GM21423 (cell line): ENCODE measurements at regions not wholly inside any gene's neighbourhood (a gene's known extent, or its start where the extent isn't known, plus 50 kb on each side); places are given as distances from the start of the nearest gene placed in this dataset.
"Not testable (repeated sequence)": the region's sequence is repeated elsewhere in the genome, so short reads cannot be mapped to it uniquely, and the experiment has no call there.

Experiments used
- ATAC-seq: cut with Tn5 transposase; IDR thresholded peaks from one replicate; pipeline ENCODE4 v1.9.1; 2021; ENCODE audit warnings: mild to moderate bottlenecking, moderate library complexity; ENCODE audit not compliant: unreplicated experiment

DNA sequence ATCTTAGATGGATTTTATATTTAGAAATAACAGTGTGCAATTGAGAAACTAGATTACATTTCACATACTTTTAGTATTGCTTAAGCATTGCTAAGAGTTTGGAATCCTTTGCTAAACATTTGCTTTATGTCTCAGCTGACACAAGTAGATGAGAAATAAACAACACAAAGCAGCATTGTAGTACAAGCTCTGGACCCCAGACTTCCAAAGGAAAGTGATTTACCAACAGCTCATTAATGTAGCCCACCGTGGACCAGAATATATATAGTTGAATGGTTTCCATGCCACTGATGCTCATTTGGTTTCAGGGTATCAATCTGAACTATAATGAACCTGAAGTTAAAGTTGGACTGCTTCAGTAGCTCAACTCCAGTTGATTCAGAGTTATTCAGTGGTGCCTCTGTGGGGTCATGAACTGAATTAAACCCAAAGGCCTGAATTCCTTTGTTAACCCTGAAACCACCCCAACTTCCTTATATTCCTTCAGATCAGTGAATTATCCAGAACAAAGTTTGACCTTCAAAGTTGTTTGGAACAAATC, 132.1 kb upstream of the NEIL3 start:
- no peak for ATAC-seq

DNA sequence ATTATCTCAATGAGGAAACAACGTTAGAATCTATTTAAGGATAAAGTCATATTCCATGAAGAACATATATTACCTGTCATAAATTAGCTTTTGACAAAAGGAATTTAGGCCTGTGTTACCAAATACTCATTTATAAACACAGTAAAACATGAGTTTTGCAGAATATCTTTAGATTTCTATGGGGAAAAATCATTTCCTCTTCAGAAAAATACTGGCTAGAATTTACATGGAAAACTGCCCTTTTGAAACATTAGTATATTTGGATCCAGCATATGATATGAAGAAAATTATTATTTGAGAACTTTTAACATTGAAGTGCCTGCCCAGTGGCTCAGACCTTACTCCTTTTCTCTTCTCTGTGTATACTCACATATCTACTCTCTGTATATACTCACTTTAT, 131.4 kb upstream of the NEIL3 start:
- no peak for ATAC-seq

DNA sequence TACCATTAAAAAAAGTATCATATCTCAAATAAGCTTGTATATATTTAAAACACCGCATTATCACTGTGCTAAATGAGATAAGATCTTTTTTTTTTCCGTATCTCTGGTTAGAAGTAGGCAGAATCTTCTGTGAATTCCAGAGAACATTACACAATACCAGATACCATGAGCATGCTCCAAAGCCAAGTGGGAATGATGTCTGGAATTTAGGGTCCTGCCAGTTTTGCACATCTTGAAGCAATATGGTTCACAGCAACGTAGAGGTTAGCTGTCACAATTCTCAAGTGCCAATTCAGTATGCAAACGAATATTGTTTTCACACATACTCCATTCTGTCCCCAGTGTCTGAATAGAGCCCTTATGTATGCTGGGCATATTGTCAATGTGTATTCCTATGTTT, 127.5 kb upstream of the NEIL3 start:
- no peak for ATAC-seq

DNA sequence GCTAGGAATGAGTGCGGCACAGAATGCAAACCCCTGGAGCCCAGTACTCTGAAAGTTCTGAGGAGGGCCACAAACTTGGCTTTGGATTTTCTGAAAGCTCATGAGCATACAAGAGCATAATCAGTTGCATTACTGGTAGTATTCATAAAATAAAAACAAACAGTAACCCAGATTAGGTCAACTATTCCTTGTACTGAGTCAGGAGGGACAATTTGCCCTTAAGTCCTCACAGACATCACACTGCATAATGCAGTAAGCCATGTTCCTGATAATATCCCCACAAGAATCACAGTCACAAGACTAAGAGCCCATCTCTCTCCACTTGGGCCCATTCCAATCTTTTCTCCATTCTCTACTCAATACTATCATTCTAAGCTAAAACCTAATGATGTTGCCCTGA, 126.9 kb upstream of the NEIL3 start:
- ATAC-seq, result no peak

DNA sequence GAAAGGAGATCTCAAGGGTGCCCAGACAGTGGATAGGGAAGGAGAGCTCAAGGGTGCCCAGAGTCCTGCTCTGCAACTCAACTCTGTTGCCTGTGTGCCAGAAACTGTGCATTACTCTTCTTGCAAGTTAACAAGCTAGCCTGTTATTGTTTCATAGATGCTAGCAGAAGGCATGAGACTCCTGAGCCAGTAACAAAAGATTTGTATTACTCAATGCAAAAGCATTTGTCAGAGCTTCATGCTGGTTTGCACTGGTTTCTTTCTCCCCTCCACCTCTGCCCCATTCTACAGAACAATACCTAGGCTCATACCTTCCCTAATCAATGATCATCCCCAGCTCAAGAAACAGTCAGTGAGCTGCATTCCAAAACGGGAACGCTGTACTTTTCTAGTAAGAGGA, 124.5 kb upstream of the NEIL3 start:
- no peak for ATAC-seq

DNA sequence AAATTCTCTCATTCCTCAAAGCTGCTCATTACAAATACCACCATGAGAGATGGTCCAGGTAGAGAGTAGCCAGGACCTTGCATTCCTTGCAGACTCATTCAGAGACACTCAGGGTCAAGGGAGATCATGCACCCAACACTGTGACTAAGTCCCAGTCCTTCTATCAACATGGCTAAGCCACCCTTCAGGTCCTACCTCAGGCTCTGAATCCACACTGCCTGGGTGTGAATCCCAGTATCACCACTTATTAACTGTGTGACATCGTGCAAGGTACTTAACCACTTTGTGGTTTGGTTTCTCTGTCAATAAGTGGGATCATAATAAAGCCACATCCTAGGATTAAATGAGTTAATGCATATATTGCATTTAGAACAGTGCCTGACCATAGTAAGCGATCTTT, 124.1 kb upstream of the NEIL3 start:
- ATAC-seq, result no peak

DNA sequence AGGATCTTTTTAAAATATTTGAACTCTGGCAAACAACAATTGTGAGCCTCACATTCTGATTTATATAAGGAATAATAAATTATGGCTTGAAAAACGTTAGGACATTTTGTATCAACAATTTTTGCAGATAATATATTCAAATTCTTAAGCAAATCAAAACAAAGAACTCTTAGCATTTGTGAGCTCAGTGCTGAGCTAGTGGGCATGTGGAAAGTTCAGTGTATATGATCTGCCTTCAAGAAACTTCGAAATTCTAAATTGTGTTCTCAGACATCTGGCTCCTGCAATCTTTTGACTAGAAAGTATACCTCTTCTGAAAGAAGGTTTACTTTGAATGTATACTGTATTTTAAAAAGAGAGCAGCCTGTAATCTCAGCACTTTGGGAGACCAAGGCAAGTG, 122.3 kb upstream of the NEIL3 start:
- ATAC-seq, result no peak

DNA sequence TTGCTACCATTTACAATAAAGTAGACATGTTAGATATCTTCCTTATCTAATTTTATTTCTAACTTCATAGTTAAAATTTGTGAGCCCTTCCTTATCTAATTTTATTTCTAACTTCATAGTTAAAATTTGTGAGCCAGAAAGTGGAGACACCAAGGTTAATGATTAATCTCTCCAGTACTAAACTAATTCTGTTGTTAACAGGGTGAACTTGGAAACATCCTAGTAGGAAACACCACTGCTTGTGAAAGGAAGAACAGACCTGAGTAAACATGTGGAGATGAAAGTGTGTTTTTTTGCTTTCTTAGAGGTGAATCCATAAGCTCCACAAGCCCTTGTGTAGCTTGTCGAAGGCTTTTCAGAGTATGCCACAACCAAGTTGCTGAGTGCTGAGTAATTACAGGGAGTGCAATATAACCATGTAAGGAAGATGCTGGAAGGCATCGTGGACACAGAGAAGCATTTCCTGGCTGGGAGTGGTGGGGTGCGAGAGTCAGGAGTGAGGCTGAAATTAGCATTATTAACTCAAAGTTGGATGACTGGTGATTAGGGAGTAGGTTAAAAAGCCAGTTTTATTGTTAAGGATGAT, 118.6 kb upstream of the NEIL3 start:
- ATAC-seq, result no peak

DNA sequence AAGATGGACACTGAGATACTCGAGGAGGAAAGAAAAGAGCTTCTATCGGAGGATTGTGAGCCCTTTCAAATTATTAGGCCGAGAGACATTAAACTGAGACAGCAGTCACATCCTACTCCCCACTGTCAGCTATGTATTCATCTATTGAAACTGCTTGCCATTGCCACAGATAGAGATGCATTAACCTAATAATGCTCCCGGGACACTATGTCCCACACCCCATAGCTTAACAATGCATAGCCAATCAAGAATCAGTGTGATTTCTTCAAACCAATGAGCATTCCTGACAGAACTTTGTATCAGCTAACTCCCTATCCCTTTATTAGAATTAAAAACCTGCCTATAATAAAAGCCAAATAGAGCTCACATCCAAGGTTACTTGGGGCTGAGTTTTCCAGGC, 118.1 kb upstream of the NEIL3 start:
- no peak for ATAC-seq

DNA sequence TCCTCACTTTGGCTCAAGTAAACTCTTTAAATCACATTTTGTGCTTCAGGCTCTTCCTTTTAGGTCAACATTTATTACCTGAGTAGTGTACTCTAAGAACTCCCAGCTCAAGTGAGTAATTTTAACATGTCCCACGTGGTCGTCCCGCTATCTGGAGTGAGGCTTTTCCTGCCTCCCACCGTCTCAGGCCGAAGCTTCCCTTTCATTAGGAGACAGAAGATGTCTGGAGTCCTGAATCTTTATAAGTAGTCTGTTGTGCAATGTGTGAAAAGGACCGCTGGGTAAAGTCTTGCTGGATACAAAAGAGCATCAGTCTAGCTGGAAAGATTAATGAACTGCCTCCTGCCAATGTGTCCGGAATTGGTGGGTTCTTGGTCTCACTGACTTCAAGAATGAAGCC, 117.7 kb upstream of the NEIL3 start:
- ATAC-seq, result no peak

DNA sequence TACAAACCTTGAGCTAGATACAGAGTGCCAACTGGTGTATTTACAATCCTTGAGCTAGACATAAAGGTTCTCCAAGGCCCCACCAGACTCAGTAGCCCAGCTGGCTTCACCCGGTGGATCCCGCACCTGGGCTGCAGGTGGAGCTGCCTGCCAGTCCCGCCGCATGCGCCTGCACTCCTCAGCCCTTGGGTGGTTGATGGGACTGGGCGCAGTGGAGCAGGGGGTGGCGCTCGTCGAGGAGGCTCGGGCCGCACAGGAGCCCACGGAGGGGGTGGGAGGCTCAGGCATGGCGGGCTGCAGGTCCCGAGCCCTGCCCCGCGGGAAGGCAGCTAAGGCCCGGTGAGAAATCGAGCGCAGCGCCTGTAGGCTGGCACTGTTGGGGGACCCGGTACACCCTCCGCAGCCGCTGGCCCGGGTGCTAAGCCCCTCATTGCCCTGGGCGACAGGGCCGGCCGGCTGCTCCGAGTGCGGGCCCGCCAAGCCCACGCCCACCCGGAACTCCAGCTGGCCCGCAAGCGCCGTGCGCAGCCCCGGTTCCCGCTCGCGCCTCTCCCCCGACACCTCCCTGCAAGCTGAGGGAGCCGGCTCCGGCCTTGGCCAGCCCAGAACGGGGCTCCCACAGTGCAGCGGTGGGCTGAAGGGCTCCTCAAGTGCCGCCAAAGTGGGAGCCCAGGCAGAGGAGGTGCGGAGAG, 116.5 kb upstream of the NEIL3 start:
- ATAC-seq, result not testable (repeated sequence)

DNA sequence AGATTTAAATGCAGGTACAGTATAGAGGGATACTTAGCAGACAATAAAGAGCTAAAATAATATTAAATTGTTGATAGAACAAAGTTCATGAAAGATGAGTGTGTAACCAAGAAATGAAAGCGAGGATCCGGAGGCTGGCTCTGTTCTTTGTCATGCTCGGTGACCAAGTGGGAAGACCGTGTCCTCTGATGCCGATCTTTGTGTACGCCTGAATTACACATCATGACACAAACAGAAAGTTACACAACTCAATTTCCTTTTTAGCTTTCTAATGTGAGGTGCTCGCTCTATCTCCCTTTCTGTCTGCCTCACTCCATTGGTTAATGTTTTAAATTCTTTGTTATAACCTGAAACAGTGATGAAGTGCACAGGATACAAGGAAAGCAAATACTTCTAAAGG, 114.8 kb upstream of the NEIL3 start:
- no peak for ATAC-seq

DNA sequence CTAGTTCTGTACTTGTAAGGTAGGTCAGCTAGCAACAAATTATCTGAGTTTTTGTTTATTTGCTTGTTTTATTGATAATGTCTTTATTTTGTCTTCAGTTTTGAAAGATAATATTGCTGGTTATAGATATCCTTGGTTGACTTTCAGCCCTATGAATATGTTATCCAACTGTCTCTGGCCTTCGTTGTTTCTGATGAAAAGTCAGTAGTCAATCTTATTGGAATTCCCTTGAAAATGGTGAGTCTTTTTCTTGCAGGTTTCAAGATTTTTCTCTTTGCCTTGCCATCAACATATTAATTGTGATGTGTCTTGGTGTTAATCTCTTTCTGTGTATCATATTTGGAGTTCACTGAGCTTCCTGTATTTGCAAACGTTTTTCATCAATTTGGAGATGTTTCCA, 113.1 kb upstream of the NEIL3 start:
- ATAC-seq, result no peak

DNA sequence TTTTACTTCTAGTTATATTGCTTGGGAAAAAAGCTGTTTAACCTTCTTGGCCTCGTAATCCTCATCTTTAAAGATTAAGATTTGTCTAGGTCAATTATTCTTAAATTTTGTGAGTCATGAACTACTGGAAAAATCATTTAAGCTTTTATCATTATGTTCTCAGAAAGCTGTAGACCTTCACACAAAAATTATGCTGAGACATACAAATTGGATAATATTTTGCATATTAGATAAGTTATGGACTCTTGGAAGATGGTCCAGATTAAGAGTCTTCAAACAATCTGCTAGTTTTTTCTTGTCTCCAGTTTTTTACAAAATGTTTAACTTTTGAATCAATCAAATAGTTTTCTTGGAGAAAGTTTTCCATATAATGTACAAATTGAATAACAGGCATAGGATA, 108.1 kb upstream of the NEIL3 start:
- no peak for ATAC-seq

DNA sequence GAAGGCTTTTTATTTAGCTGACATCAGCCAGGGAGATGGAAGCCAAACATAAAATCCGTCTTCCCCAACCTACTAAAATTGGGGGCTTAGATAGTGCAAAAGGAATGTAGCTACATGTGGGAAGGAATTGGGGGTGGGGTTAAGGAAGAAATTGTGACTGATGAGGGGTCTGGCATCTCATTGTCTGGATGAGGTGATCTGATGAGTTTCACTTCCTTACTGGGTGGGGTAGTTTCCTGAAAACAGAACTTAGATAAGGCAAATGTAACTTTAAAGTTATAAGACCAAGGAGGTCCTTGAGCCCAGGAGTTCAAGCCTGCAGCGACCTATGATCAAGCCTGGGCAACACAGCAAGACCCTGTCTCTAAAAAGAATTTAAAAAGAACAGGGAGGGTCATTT, 105.5 kb upstream of the NEIL3 start:
- no peak for ATAC-seq

DNA sequence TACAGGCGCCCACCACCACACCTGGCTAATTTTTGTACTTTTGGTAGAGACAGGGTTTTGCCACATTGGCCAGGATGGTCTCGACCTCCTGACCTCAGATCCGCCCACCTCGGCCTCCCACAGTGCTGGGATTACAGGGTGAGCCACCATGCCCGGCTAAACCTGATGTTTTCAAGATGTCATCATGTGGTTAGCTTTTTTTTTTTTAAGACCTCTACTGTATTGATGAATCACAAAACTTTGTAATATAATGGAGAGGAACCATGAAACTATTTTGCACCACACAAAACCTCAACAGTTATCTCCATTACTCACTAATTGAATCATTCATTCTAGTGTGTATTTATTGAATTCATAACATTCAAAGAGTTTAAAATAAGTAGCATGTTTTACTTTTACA, 94.7 kb upstream of the NEIL3 start:
- ATAC-seq, result no peak

DNA sequence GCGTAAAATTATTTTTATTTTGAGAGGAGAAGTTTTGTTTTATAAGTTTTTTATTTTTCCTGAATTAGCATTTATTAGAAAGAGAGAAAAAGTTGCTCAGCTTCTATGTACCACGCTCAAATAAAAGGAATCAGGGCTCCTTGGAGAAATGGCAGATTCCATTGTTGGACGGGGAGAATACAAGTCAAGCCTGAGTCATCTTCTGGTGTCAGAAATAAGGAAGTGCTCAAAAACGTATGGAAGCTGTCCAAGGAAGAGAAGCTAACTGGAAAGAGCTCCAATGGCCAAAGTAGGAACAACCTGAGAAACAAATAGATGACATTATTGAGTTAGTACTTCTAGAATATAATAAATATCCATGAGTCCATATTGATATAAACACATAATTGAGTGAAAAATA, 89.3 kb upstream of the NEIL3 start:
- ATAC-seq, result no peak

DNA sequence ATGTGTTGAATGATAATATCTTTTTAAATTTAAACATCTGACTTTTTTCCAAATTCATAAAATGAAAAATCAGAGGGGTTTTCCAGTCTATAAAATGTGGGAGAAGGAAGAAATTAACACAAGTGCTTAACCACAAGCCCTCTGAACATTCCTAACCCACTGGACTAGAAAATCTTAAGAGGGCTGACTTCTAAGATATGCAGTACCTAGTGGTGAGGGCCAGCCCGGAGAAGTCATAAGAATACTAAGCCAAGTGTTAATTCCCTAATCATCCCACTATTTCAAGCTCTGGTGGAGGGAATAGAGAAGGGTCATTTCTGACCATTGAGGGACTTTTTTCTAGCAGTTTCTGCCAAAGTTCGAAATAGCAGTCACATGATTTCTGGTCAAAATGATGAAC, 86.9 kb upstream of the NEIL3 start:
- ATAC-seq, result no peak

DNA sequence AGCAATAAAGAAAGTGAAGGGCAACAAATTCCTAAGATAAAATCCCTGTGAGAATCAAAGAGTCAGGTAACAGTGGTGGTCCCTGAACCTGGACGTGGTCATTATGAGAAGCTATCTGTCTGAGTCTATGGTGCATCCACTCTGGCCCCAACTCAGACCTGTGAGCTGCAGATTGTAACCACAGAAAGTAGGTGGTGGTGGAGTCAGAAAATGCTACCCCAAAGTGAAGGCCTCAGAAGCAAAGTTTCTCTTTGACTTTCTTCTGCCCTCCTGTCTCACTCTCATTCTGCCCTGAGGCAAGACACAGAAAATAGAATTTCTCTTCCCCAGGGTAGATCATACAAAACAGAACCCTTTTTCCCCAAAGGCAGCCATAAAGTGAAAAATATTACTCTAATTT, 84.1 kb upstream of the NEIL3 start:
- no peak for ATAC-seq

DNA sequence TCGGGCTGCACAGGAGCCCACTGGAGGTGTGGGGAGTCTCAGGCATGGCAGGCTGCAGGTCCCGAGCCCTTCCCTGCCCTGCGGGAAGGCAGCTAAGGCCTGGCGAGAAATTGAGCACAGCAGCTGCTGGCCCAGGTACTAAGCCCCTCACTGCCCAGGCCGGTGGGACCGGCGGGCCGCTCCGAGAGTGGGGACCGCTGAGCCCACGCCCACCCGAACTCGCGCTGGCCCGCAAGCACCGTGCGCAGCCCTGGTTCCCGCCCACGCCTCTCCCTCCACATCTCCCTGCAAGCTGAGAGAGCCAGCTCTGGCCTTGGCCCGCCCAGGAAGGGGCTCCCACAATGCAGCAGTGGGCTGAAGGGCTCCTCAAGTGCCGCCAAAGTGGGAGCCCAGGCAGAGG, 82.0 kb upstream of the NEIL3 start:
- ATAC-seq, result no peak

DNA sequence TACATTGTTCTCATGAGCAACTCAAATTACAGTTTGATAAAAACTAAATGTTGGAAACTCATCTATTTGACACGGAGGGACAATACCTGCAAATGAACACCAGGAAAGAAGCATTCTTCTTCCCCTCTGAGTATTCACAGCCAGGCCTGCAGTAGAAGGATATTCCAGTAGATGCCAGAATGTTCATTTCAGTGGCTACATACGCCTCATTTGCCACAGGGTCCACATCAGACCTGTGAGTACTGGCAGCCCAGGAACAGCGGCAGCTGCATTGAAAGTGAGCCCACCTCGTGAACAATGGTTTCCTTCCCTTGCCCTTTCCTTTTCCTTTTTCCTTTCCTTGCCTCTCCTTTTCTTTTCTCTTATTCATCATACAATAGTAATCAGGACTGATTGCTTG, 81.1 kb upstream of the NEIL3 start:
- no peak for ATAC-seq

DNA sequence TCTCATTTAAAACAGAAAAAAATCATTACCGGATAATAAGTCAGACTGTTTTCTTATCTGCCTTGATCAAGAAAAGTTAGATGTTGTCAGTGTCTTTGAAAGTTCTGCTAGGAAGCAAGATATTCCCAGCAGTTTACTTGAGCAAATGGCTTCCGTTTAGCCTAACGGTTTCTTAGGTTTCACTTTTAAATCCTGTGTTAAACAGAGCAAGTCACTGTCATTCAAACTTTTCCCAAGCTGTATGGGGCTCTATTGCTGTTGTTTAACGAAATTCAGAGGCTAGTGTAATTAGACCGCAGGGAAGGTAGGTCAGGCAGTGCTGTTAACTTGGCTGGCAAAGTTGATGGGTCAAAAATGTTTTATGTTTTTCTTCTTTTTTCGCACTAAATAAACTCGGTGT, 80.3 kb upstream of the NEIL3 start:
- ATAC-seq, result no peak

DNA sequence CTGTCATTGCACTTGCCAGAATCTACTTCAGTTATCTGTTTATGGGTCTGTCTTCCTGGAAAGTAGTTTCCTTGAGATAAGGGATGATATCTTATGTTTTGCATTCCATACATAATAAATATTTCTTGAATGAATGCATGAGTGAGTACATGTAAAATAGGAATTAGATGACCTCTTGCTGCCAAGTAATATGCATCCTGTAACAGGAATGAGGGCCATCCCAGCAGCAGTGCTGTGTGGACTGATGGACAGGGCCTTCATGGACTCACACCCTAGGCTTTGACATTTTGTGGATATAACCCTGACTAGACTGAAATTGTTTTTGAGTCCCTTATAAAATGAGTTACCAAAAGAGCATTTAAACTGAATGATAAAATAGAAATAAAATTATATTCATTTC, 77.2 kb upstream of the NEIL3 start:
- no peak for ATAC-seq
